ENCODE measurements at regions not wholly inside any gene's neighbourhood (a gene's known extent, or its start where the extent isn't known, plus 50 kb on each side); places are given as distances from the start of the nearest gene placed in this dataset.

- DNase-seq: peak; percentile 17
These were observed 85.8 kb upstream of the ZNF648 start for GRCh38 chr1:182147136-182147820.

GRCh38 chr1:182146286-182146685 is 84.8 kb upstream of the ZNF648 start:
- DNase-seq: no peak

GRCh38 chr1:182145441-182145840 is 83.9 kb upstream of the ZNF648 start:
- DNase-seq: no peak

- DNase-seq: no peak
These were observed 83.1 kb upstream of the ZNF648 start for GRCh38 chr1:182144646-182145030.

GRCh38 chr1:182143825-182144645 is 82.5 kb upstream of the ZNF648 start:
- DNase-seq: peak; percentile 5

GRCh38 chr1:182143154-182143657 is 81.7 kb upstream of the ZNF648 start:
- peak; percentile 83 for DNase-seq

- no peak for DNase-seq
These were observed 81.1 kb upstream of the ZNF648 start for GRCh38 chr1:182142621-182143020.

GRCh38 chr1:182141040-182141439 is 79.5 kb upstream of the ZNF648 start:
- DNase-seq: no peak

GRCh38 chr1:182139496-182139895 is 78.0 kb upstream of the ZNF648 start:
- no peak for DNase-seq

- DNase-seq: no peak
These were observed 76.0 kb upstream of the ZNF648 start for GRCh38 chr1:182137546-182137945.

- no peak for DNase-seq
These were observed 74.4 kb upstream of the ZNF648 start for GRCh38 chr1:182135946-182136345.

- no peak for DNase-seq
These were observed 72.7 kb upstream of the ZNF648 start for GRCh38 chr1:182134257-182134656.

- no peak for DNase-seq
These were observed 71.7 kb upstream of the ZNF648 start for GRCh38 chr1:182133181-182133580.

- DNase-seq: no peak
These were observed 67.9 kb upstream of the ZNF648 start for GRCh38 chr1:182129398-182129797.

- no peak for DNase-seq
These were observed 67.0 kb upstream of the ZNF648 start for GRCh38 chr1:182128502-182128901.

GRCh38 chr1:182127656-182128055 is 66.1 kb upstream of the ZNF648 start:
- DNase-seq: no peak

GRCh38 chr1:182126272-182126800 is 64.8 kb upstream of the ZNF648 start:
- DNase-seq: no peak

- no peak for DNase-seq
These were observed 61.4 kb upstream of the ZNF648 start for GRCh38 chr1:182122913-182123260.

- no peak for DNase-seq
These were observed 60.9 kb upstream of the ZNF648 start for GRCh38 chr1:182122256-182122912.

GRCh38 chr1:182121787-182122186 is 60.3 kb upstream of the ZNF648 start:
- no peak for DNase-seq

GRCh38 chr1:182120411-182121258 is 59.1 kb upstream of the ZNF648 start:
- DNase-seq: no peak

GRCh38 chr1:182119631-182120030 is 58.1 kb upstream of the ZNF648 start:
- DNase-seq: no peak

- DNase-seq: no peak
These were observed 57.3 kb upstream of the ZNF648 start for GRCh38 chr1:182118851-182119250.

All from CD4-positive, alpha-beta T cell treated with Interleukin-10 for 1 hour (primary cell).